Ammon's horn (tissue), 1 donor: ENCODE measurements at regions not wholly inside any gene's neighbourhood (a gene's known extent, or its start where the extent isn't known, plus 50 kb on each side); places are given as distances from the start of the nearest gene placed in this dataset.
A peak's percentile ranks its signal among the peaks of the same experiment; 100 is the strongest.

ENCODE experiments used
- DNase-seq: peaks from one replicate; pipeline ENCODE4 v3.0.0-alpha.2; 2016; ENCODE audit warnings: low spot score

DNA sequence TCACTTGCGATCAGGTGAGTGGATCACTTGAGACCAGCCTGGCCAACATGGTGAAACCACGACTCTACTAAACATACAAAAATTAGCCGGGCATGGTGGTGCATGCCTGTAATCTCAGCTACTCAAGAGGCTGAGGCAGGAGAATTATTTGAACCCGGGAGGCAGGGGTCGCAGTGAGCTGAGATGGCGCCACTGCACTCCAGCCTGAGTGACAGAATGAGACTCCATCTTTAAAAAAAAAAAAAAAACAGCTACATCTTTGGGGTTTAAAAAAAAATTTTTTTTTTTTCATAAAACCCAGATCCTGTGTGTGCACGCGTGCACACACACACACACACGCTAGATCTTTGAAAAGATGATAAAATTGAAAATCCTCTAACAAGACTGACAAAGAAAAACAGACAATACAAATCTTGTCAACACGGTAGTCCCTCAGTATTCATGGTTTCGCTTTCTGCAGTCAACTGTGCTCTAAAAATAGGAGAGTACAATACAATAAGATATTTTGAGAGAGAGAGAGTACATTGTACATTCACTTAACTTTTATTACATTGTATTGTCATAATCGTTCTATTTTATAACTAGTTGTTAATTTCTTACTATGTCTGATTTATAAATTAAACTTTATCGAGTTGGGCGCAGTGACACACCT, 295.3 kb upstream of the RGS6 start:
- no peak for DNase-seq

GRCh38 chr14:71638523-71639196, 293.6 kb upstream of the RGS6 start:
- no peak for DNase-seq

DNA sequence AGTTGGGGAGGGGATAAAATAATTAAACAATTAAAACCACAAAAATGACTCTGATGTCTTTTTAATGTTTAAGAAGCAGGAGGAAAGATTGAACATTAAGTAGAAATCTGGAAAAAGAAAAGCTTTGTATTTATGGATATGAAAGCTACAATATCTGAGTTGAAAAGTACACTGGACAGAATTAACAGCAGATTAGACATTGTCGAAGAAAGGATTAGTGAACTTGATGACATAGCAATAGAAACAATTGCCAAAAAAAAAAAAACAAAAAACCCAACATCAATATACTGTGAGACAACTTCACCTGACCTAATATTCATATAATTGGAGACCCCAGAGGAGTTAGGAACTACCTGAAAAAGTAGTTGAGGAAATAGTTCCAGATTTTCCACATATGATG, 289.5 kb upstream of the RGS6 start:
- DNase-seq: no peak

DNA sequence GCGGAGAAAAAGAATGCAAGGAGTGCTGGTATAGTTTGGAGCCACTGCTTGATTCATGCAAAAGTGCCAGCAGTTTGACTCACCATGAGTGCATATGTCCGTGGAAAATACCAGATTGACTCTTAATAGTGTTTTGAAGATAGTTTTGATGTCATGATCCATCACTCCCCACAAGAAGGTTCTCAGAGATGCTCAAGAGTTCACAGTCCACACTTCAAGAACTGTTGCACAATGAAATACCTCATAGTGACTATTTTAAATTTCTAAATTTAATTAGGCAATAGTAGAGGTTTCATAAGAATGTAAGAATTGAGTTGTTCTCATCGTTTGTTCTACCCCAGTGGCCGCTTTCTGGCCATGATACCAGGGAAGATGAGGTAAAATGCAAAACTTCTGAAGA, 286.6 kb upstream of the RGS6 start:
- DNase-seq: no peak

DNA sequence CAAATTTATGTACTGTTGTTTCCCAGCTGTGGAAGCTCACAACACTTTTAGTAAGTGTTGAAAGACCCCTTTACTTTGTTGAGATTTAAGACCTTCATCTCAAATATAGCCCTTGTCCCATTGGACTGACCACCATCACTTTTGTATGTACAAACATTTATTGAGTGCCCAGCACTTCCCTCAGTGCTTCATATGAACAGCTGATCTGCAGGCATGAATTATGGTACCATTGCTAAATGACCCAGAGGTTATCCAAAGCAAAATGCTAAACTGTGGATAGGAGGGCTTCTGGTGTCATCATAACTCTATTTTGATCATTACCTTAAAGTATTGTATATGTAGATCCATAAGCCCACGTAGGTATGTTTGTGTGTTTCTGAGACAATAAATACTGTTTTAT, 285.7 kb upstream of the RGS6 start:
- DNase-seq: no peak

DNA sequence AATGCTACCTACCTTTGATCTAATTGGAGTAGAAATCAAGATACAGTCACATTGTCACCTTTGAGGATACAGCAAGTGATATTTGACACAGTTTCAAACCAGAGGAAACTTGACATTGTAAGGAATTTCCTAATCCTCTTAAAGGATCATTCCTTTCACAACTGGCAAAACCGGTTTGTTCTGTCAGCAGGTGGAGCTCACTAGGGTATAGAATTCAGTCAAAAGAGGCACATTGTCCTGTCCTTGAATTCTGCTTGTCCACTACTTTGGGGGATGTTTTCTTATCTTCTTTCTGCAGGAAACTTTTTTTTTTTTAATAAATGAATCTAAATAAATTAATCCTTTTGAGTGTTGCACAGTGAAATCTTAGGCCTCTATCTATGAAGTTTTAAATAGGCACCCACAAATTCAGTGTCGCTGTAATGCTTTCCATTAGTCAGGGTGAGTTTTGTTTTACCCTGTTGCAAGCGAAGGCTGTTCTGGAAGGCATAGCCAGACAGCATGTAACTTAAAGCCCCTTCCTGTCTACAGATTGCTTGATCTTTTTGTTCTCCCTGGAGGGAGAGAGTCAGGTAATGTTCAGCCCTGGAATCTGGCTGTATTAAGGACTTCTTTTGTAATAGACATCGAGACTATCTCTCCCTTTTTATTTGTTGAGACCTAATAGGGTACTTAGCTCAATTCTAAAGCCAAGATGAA, 285.0 kb upstream of the RGS6 start:
- no peak for DNase-seq

DNA sequence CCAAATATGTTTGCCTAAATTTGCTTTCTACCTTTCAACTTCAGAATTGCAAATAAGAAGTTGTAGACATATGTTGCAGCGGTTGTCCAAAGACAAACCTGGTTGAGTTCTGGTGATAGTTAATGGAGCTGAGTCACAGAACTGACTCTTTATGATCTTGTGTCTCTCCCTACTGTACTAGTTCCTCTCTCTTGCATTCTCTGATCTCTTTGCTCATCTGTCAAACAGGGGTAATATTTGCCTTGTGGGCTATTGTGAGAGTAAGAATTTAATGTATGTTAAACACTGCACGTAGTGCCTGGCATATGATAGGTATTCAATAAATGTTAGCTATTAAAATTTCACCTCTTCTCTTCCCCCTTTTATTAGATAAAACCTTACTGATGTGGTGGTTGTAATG, 283.5 kb upstream of the RGS6 start:
- no peak for DNase-seq

- DNase-seq: peak; percentile 11
Observed at GRCh38 chr14:71650187-71650755, 282.0 kb upstream of the RGS6 start.

GRCh38 chr14:71651228-71651627, 281.0 kb upstream of the RGS6 start:
- peak; percentile 60 for DNase-seq

GRCh38 chr14:71652368-71652767, 279.9 kb upstream of the RGS6 start:
- no peak for DNase-seq

DNA sequence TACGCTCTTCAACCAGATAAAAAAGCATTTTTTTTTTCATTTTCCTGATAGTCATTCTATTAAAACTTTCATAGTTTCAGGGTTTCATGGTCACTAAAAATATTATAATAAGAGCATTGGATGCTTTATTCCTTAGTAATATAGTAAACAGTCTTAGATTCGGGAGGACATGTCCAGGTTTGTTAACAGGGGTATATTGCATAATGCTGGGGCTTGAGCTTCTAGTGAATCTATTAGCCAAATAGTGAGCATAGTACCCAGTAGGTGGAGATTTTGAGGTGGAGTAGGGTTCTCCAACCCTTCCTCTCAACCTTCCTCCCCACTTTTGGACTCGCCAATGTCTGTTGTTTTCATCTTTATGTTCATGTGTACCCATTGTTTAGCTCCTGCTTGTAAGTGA, 277.4 kb upstream of the RGS6 start:
- DNase-seq: no peak

DNA sequence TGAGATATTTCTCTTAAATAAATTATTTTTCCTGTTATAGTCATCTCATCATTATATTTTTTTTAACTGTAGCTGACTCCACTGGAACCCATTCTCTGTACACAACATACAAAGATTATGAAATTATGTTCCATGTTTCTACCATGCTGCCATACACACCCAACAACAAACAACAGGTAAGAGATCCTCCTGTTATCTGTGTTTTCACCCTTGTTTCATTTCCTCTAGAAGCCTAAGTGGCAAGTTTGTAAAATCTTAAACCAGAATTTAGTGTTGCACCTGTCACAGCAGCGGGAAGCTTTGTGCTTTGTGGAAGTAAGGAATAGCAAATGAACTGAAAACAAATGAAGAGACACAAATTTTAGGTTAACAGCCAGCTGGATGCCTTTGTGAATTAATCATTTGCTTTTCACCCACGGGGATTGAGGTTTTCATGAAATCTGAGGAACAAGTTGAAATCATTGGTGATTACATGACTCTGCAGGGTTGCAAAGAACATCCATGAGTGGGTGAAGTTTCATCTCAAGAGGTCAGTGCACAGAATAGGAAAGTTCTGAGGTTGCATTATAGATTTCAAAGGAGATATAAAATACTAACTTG, 273.9 kb upstream of the RGS6 start:
- DNase-seq: peak; percentile 26

DNA sequence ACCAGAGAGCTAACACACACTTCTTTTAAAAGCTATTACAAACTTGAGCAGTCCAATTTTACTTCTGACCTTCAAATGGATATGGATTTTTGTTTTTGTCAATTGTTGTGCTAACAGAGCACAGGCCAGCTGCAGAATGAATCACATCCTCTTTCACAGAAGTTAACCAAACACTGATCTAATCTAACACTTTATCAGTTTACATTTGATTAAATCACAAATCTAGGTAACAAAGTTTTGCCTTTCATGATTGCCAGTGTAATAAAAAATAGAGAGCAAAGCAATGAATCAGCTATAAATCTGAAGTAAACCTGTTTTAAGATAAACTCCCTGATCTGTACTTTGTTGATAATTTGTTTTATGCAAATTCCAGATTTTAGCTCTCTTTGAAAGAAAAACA, 273.1 kb upstream of the RGS6 start:
- no peak for DNase-seq

DNA sequence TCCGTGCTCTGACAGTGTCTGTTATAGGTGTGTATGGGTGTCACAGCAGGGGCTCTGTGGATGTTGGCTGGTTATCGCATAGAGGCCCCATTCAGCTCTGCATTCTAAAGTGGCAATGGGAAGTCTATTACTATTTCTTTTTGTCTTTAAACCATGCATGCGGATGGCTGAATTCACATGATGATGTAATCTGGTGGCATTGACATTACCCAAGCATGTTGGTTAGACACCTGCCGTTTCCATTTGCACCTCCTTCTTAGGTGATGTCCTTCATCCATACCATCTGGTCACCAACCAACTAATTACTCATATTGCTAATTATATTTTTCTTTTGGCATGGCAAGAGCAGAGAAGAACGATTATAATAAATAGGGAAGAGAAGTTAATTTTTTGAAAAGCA, 270.8 kb upstream of the RGS6 start:
- no peak for DNase-seq

- DNase-seq: no peak
Observed at GRCh38 chr14:71662291-71662790, 269.9 kb upstream of the RGS6 start.

- no peak for DNase-seq
Observed at GRCh38 chr14:71665157-71665556, 267.1 kb upstream of the RGS6 start.

- DNase-seq: no peak
Observed at GRCh38 chr14:71665781-71666180, 266.4 kb upstream of the RGS6 start.

GRCh38 chr14:71666571-71667145, 265.6 kb upstream of the RGS6 start:
- DNase-seq: no peak

DNA sequence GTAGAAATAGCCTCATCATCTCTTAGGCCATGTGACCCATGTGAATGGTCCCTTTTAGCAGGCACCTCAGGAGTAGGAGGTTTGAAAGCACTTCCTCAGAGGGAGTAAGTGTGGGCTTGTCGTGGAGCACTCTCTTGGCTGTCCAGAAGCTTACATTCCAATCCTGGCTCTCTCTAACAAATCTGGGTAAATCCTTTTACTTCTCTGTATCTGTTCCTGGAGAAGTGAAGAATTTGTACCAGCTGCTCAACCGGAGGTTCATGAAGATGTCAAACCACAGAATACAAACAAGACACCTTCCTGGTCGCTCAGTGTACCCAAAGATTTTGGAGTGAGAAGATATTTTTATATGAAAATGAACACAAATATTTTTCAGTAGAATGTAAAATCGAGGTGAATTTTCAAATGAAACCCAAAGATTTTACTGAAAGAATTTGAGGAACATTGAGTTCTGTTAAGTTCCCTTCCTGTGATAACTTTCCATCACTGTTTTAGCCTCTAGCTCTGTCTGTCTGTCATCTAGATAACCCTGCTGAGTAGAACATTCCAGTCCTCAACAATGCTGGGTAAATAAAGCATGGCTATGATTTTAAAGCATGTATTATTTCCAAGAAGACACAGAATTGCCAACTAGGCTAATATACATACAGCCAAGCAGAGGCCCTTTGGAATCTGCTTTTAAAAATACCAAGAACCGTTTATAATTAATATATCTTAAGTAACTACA, 263.9 kb upstream of the RGS6 start:
- DNase-seq: no peak

DNA sequence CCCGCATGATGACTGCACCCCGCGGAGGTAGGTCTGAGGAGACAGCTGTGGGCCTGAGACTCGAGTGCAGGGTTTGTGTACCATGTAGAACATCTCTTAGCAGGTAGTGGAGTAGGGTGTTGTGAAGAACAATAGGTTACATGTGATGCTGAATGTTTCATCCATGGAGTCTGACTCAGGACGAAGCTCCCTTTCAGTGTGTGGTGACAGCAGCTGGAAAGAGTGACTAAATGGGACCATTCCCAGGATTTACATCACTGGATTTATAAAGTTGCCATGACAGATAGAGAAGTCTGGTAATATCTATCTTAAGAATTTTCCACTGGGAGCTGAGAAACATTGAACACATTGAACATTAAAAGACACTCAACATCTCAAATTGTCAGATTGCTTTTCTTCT, 259.6 kb upstream of the RGS6 start:
- no peak for DNase-seq

DNA sequence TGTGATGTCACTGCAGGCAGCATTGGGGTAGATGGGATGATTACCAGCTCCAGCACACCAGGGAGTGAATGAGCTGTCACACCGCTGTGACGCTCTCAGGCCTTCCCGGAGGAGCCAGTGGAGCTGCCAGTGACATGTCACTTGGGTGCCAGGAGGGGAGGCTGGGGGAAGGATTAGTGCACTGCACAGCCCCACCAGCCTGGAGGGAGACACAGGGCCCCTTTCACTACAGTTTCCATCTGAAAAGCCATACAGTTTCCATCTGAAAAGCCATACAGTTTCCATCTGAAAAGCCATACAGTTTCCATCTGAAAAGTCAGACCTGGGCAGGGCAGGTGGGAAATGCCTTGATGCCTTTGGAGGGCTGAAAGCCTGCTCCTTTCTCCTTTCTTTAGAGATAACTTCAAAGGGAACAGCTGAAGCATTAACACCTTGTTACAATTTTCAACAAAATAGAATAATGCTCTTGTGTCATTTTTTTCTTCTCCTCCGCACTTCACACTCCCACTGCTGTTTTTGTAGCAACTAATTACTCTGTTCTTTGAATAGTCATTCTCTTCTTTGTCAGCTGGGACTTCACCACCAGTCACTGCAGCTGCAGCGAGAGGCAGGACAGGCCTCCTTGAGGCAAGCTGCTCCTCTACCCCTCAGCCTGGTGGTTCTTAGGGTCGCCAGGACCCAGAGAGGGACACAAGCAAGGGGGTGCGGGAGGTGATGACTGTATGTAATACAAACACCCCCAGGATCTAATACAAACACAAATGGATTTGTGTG, 256.9 kb upstream of the RGS6 start:
- DNase-seq: peak; percentile 60
